Left ventricle myocardium inferior (tissue), 1 donor: ENCODE measurements at regions not wholly inside any gene's neighbourhood (a gene's known extent, or its start where the extent isn't known, plus 50 kb on each side); places are given as distances from the start of the nearest gene placed in this dataset.

Source experiments
- DNase-seq: peaks from one replicate; pipeline ENCODE4 v3.0.0-alpha.2; 2020
- H3K27ac ChIP-seq: fragments of 200-600 bp; replicated peaks from 2 replicates; pipeline ENCODE4 v1.8.0; 2021
- H3K27me3 ChIP-seq: fragments of 200-600 bp; 2 replicates; pipeline ENCODE4 v1.8.0; 2021; ENCODE audit warnings: low read depth
- H3K36me3 ChIP-seq: fragments of 200-600 bp; 2 replicates; pipeline ENCODE4 v1.8.0; 2021
- H3K4me1 ChIP-seq: fragments of 200-600 bp; 2 replicates; pipeline ENCODE4 v1.8.0; 2021
- H3K4me3 ChIP-seq: fragments of 200-600 bp; 2 replicates; pipeline ENCODE4 v1.8.0; 2021; ENCODE audit warnings: mild to moderate bottlenecking, moderate library complexity
- H3K9me3 ChIP-seq: fragments of 200-600 bp; replicated peaks from 2 replicates; pipeline ENCODE4 v1.8.0; 2021
- intact Hi-C: fragments of 100-400 bp; cut with micrococcal nuclease; formaldehyde crosslinking; loops from one replicate; pipeline ENCODE4 v1.11.0; 2022
- TF ChIP-seq, protein P1 (sequence below): fragments of 200-600 bp; IDR thresholded peaks from 2 replicates; pipeline ENCODE4 v1.8.0; 2021; ENCODE audit warnings: antibody characterized with exemption, mild to moderate bottlenecking, borderline replicate concordance
- donor health status: DM: no; HTN: yes; CAD: no; lungs with severe emphysema.

GRCh38 chr1:73144311-73144710 lies 862.0 kb upstream of the NEGR1 start:
- Histone ChIP-seq H3K27me3 (no peaks in the 10 kb centered on the region), H3K4me3 (no peak overlapping the region), H3K27ac (no peak overlapping the region), H3K4me1 (no peaks in the 10 kb centered on the region), H3K36me3 (no peaks in the 10 kb centered on the region), H3K9me3 (peaks cover 9% of the 10 kb centered on the region)
- DNase-seq: no peak
- TF ChIP-seq, protein P1, sequence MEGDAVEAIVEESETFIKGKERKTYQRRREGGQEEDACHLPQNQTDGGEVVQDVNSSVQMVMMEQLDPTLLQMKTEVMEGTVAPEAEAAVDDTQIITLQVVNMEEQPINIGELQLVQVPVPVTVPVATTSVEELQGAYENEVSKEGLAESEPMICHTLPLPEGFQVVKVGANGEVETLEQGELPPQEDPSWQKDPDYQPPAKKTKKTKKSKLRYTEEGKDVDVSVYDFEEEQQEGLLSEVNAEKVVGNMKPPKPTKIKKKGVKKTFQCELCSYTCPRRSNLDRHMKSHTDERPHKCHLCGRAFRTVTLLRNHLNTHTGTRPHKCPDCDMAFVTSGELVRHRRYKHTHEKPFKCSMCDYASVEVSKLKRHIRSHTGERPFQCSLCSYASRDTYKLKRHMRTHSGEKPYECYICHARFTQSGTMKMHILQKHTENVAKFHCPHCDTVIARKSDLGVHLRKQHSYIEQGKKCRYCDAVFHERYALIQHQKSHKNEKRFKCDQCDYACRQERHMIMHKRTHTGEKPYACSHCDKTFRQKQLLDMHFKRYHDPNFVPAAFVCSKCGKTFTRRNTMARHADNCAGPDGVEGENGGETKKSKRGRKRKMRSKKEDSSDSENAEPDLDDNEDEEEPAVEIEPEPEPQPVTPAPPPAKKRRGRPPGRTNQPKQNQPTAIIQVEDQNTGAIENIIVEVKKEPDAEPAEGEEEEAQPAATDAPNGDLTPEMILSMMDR: no peak
- intact Hi-C loops: no loop called here

DNA sequence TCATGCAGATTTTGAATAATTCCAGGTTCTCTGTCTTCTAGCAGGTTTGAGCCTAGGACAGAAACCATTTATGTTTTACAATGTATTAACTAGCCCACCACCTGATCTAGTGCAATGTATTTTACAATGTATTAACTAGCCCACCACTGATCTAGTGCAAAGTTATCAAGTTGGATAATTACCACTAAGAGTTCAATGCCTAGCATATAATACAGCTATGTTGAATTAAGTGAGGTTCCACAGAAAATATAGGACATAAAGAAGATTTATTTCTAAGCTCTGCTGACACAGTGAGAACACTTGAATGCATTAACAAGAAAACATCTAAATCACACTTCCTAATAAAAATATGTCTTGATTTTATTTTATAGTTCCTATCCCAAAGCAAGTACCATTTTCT lies 854.6 kb upstream of the NEGR1 start:
- no peak for DNase-seq
- TF ChIP-seq, protein P1: no peak
- H3K27me3 ChIP-seq: no peaks in the 10 kb centered on the region
- no peak overlapping the region for H3K27ac ChIP-seq
- intact Hi-C loops: no loop called here
- no peaks in the 10 kb centered on the region for H3K36me3 ChIP-seq
- H3K4me1 ChIP-seq: no peaks in the 10 kb centered on the region
- H3K4me3 ChIP-seq: no peak overlapping the region
- peaks cover 8% of the 10 kb centered on the region for H3K9me3 ChIP-seq

DNA sequence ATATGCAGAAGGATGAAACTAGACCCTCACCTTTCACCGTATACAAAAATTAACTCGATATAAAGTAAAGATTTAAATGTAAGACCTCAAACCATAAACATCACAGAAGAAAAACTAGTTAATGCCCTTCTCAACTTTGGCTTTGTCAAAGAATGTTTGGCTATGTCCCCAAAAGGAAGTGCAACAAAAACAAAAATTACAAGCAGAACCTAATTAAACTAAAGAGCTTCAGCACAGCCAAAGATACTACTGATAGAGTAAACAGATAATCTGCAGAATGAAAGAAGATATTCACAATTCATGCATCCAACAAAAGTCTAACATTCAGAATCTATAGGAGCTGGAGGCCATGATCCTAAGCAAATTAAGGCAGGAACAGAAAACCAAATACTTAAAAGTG lies 824.6 kb upstream of the NEGR1 start:
- H3K36me3 ChIP-seq: no peaks in the 10 kb centered on the region
- peaks cover 21% of the 10 kb centered on the region for H3K9me3 ChIP-seq
- TF ChIP-seq, protein P1: no peak
- no peak overlapping the region for H3K4me3 ChIP-seq
- no peaks in the 10 kb centered on the region for H3K4me1 ChIP-seq
- H3K27me3 ChIP-seq: no peaks in the 10 kb centered on the region
- intact Hi-C loops: no loop called here
- no peak for DNase-seq
- no peak overlapping the region for H3K27ac ChIP-seq

DNA sequence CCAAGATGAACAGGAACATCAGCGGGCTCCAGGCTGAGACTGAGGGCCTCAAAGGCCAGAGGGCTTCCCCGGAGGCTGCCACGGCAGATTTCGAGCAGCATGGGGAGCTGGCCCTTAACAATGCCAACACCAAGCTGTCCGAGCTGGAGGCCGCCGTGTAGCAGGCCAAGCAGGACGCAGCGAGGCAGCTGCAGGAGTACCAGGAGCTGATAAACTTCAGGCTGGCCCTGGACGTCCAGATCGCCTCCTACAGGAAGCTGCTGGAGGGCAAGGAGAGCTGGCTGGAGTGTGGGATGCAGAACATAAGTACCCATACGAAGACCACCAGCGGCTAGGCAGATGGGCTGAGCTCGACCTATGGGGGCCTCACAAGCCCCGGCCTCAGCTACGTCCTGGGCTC lies 823.4 kb upstream of the NEGR1 start:
- intact Hi-C loops: no loop called here
- no peak for DNase-seq
- no peaks in the 10 kb centered on the region for H3K27me3 ChIP-seq
- no peak overlapping the region for H3K4me3 ChIP-seq
- H3K4me1 ChIP-seq: no peaks in the 10 kb centered on the region
- no peak overlapping the region for H3K27ac ChIP-seq
- H3K36me3 ChIP-seq: no peaks in the 10 kb centered on the region
- peaks cover 21% of the 10 kb centered on the region for H3K9me3 ChIP-seq
- TF ChIP-seq, protein P1: no peak

DNA sequence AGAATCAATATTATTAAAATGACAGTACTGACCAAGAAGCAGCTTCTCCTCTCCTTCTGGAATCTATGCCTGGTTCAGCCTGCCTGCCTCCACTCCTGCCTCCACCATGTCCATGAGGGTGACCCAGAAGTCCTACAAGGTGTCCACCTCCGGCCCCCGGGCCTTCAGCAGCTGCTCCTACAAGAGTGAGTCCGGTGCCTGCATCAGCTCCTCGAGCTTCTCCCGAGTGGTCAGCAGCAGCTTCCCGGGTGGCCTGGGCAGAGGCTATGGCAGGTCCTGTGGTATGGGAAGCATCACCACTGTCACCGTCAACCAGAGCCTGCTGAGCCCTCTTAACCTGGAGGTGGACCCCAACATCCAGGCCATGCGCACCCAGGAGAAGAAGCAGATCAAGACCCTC lies 822.4 kb upstream of the NEGR1 start:
- TF ChIP-seq, protein P1: no peak
- H3K4me3 ChIP-seq: no peak overlapping the region
- H3K36me3 ChIP-seq: no peaks in the 10 kb centered on the region
- H3K27ac ChIP-seq: no peak overlapping the region
- intact Hi-C loops: no loop called here
- peaks cover 21% of the 10 kb centered on the region for H3K9me3 ChIP-seq
- no peaks in the 10 kb centered on the region for H3K4me1 ChIP-seq
- no peaks in the 10 kb centered on the region for H3K27me3 ChIP-seq
- no peak for DNase-seq

GRCh38 chr1:73100216-73100615 lies 817.9 kb upstream of the NEGR1 start:
- Histone ChIP-seq H3K27ac (no peak overlapping the region), H3K9me3 (peaks cover 5% of the 10 kb centered on the region), H3K36me3 (no peaks in the 10 kb centered on the region), H3K27me3 (no peaks in the 10 kb centered on the region), H3K4me3 (no peak overlapping the region), H3K4me1 (no peaks in the 10 kb centered on the region)
- DNase-seq: no peak
- TF ChIP-seq, protein P1: no peak
- intact Hi-C loops: no loop called here
